HUDEP-2 (cell line): ENCODE measurements at regions not wholly inside any gene's neighbourhood (a gene's known extent, or its start where the extent isn't known, plus 50 kb on each side); places are given as distances from the start of the nearest gene placed in this dataset.
A peak's percentile ranks its signal among the peaks of the same experiment; 100 is the strongest.
"Not testable (repeated sequence)": the region's sequence is repeated elsewhere in the genome, so short reads cannot be mapped to it uniquely, and the experiment has no call there.

Experiments used
- DNase-seq, 76 experiments: peaks; one replicate each; lab custom pipeline; 2025; ENCODE audit not compliant: unreplicated experiment in 76 of 76; lab: John Stamatoyannopoulos, UW

DNA sequence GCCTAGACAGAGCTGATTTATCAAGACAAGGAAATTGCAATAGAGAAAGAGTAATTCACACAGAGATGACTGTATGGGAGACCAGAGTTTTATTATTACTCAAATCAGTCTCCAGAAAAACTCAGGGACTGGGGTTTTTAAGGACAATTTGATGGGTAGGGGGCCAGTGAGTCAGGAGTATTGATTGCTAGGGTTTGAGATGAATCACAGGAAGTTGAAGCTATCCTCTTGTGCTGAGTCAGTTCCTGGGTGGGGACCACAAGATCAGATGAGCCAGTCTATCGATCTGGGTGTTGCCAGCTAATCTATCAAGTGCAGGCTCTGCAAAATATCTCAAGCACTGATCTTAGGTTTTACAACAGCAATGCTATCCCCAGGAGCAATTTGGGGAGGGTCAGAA, 87.4 kb upstream of the TGIF2LY start:
- DNase-seq: peak in 30 of 76 experiments; percentile 0 to 29 (median 1)

GRCh38 chrY:3494539-3494938, 84.3 kb upstream of the TGIF2LY start:
- DNase-seq: not testable (repeated sequence)

GRCh38 chrY:3527040-3527439, 51.8 kb upstream of the TGIF2LY start:
- peak in 36 of 76 experiments; percentile 0 to 43 (median 2) for DNase-seq
